ENCODE measurements at regions not wholly inside any gene's neighbourhood (a gene's known extent, or its start where the extent isn't known, plus 50 kb on each side); places are given as distances from the start of the nearest gene placed in this dataset.

- TF ChIP-seq CTCF (IDR thresholded peaks at IDR 0.05) (no peak), POLR2A (IDR thresholded peaks at IDR 0.05) (no peak)
These were observed 56.8 kb upstream of the PRDX4 start for GRCh38 chrX:23610495-23610894.

All from body of pancreas (tissue), 4 donors.